A673 (cell line): ENCODE measurements at regions not wholly inside any gene's neighbourhood (a gene's known extent, or its start where the extent isn't known, plus 50 kb on each side); places are given as distances from the start of the nearest gene placed in this dataset.

Experiments
- BruUV-seq: library from RNA; stranded (reverse); fragments of 400-500 nt; replicated peaks from 2 replicates; lab custom pipeline; 2021; lab: Mats Ljungman, UMichigan
- CTCF ChIA-PET: fragments of 300-600 bp; sonication (Branson Sonifier 250); formaldehyde crosslinking; loops from one replicate; lab custom pipeline; 2022; ENCODE audit warnings: antibody characterized with exemption; lab: Charles Lee
- POLR2A ChIA-PET: fragments of 300-600 bp; sonication (Branson Sonifier 250); formaldehyde crosslinking; loops from one replicate; lab custom pipeline; 2022; ENCODE audit warnings: antibody characterized with exemption; ENCODE audit not compliant: low non-redundant PET; lab: Charles Lee
- DNase-seq: peaks from one replicate; pipeline ENCODE4 v3.0.0-alpha.2; 2015; ENCODE audit warnings: low spot score
- H3K27ac ChIP-seq: fragments of 200-600 bp; sonication (generic); 2 replicates; pipeline ENCODE4 v1.5.1; 2016; ENCODE audit warnings: mixed run types, low read depth, mild to moderate bottlenecking, mixed read lengths, antibody characterized with exemption, low read length; ENCODE audit not compliant: poor library complexity, severe bottlenecking
- H3K27me3 ChIP-seq: fragments of 200-600 bp; sonication (generic); replicated peaks from 2 replicates; pipeline ENCODE4 v1.6.1; 2017; ENCODE audit warnings: mixed run types, low read depth, mild to moderate bottlenecking, mixed read lengths, antibody characterized with exemption, low read length; ENCODE audit not compliant: insufficient read depth, poor library complexity
- H3K36me3 ChIP-seq: fragments of 200-600 bp; sonication (generic); 2 replicates; pipeline ENCODE4 v1.6.1; 2016; ENCODE audit warnings: mixed run types, mild to moderate bottlenecking, mixed read lengths, antibody characterized with exemption, low read length; ENCODE audit not compliant: insufficient read depth, poor library complexity, severe bottlenecking
- H3K4me1 ChIP-seq: fragments of 200-600 bp; sonication (generic); 2 replicates; pipeline ENCODE4 v1.6.1; 2017; ENCODE audit warnings: mixed run types, mild to moderate bottlenecking, mixed read lengths, antibody characterized with exemption, low read length; ENCODE audit not compliant: insufficient read depth, poor library complexity, severe bottlenecking
- H3K4me3 ChIP-seq: fragments of 200-600 bp; sonication (generic); 2 replicates; pipeline ENCODE4 v1.5.1; 2016; ENCODE audit warnings: low read depth, mixed run types, mild to moderate bottlenecking, mixed read lengths, low read length; ENCODE audit not compliant: poor library complexity, severe bottlenecking
- H3K9me3 ChIP-seq: fragments of 200-600 bp; sonication (generic); 2 replicates; pipeline ENCODE4 v1.6.1; 2016; ENCODE audit warnings: mixed run types, low read depth, mild to moderate bottlenecking, mixed read lengths, antibody characterized with exemption, low read length; ENCODE audit not compliant: poor library complexity, severe bottlenecking
- CTCF ChIP-seq: fragments of 300-800, 200-600 bp; sonication (generic); conservative IDR thresholded peaks from 2 replicates; pipeline ENCODE4 v1.5.1; 2017; ENCODE audit warnings: low read depth, mild to moderate bottlenecking, antibody characterized with exemption, low read length, moderate library complexity, mixed read lengths
- EZH2 ChIP-seq: fragments of 200-600 bp; sonication (generic); IDR thresholded peaks from 2 replicates; pipeline ENCODE4 v1.6.1; 2017; ENCODE audit warnings: borderline replicate concordance, low read depth, mild to moderate bottlenecking, mixed read lengths, antibody characterized with exemption, low read length; ENCODE audit not compliant: poor library complexity, severe bottlenecking
- intact Hi-C: fragments of 100-400 bp; cut with micrococcal nuclease; formaldehyde crosslinking; loops from one replicate; pipeline ENCODE4 v1.10.0; 2022; ENCODE audit not compliant: unreplicated experiment

GRCh38 chr4:152089584-152089983, 328.8 kb upstream of the GATB start:
- intact Hi-C loops = no loop called here
- Histone ChIP-seq H3K4me1 (peaks cover 6% of the 10 kb centered on the region), H3K27me3 (no peaks in the 10 kb centered on the region), H3K4me3 (no peak overlapping the region), H3K27ac (no peak overlapping the region), H3K9me3 (no peaks in the 10 kb centered on the region), H3K36me3 (no peaks in the 10 kb centered on the region)
- DNase-seq = no peak
- CTCF ChIA-PET = no interaction called here
- POLR2A ChIA-PET = no interaction called here
- TF ChIP-seq EZH2 (no peak), CTCF (no peak)
- BruUV-seq = no TSS peak

GRCh38 chr4:152087335-152087734, 326.5 kb upstream of the GATB start:
- BruUV-seq = no TSS peak
- POLR2A ChIA-PET = no interaction called here

GRCh38 chr4:152085657-152086056, 324.9 kb upstream of the GATB start:
- TF ChIP-seq CTCF (no peak), EZH2 (no peak)
- Histone ChIP-seq H3K27me3 (no peaks in the 10 kb centered on the region), H3K36me3 (no peaks in the 10 kb centered on the region), H3K27ac (no peak overlapping the region), H3K4me1 (peaks cover 3% of the 10 kb centered on the region), H3K4me3 (no peak overlapping the region), H3K9me3 (no peaks in the 10 kb centered on the region)
- ChIA-PET POLR2A (no interaction called here), CTCF (no interaction called here)
- BruUV-seq = no TSS peak
- intact Hi-C loops = no loop called here
- DNase-seq = no peak

More at GRCh38 chr4:152087335-152087734, 326.5 kb upstream of the GATB start:
- no peaks in the 10 kb centered on the region for H3K9me3 ChIP-seq
- no peaks in the 10 kb centered on the region for H3K36me3 ChIP-seq
- intact Hi-C loops = no loop called here
- CTCF ChIA-PET = no interaction called here
- no peak for DNase-seq
- no peaks in the 10 kb centered on the region for H3K27me3 ChIP-seq
- H3K4me1 ChIP-seq = peaks cover 6% of the 10 kb centered on the region
- no peak overlapping the region for H3K27ac ChIP-seq
- no peak overlapping the region for H3K4me3 ChIP-seq
- TF ChIP-seq EZH2 (no peak), CTCF (no peak)
